GM21717 (cell line): ENCODE measurements at regions not wholly inside any gene's neighbourhood (a gene's known extent, or its start where the extent isn't known, plus 50 kb on each side); places are given as distances from the start of the nearest gene placed in this dataset.

ENCODE experiments used
- ATAC-seq: cut with Tn5 transposase; IDR thresholded peaks from one replicate; pipeline ENCODE4 v1.9.1; 2021; ENCODE audit warnings: mild to moderate bottlenecking, moderate library complexity; ENCODE audit not compliant: unreplicated experiment

DNA sequence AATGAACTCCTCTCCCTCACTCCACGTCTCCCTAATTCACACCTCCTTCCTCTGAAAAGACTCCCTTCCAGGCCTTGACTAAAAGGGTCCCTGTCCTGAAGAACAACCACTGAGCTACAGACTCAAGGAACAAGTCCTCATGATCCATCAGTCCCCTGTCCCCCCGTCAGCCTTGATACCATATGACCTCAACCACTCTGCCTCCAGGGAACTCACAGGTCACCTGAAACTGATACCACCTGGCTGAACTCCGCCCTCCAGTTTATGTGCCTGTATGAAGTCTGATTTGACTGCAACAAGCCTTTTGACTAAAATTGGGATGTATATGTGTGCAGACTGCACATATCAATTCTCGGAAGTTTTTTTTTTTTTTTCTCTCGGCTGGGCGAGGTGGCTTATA, 88.7 kb downstream of the UGCG start:
- ATAC-seq, result peak; percentile 45

DNA sequence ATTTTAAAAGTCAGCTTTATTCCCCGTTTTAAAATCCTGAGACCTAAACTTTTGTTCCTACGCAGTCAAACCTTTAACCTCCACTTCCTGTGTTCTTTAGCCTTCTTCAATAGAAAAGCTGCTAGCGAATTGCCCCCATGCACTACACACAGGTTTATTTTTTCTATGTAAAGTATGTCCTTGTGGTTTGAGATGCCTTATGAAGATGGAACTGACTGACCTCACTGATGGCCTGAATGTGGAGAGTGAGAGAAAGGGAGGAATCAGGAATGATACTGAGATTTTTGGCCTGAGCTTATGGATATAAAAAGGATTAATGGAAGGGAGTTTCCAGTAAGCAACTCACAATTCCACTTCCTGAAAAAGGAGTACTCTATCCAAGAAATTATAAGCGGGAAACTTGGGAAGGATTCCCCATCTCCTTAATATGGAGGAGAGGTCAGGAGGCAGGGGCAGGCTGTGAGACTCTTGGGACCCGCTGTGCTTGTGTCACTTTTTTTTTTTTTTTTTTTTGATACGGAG, 89.5 kb downstream of the UGCG start:
- no peak for ATAC-seq
